ENCODE measurements at regions not wholly inside any gene's neighbourhood (a gene's known extent, or its start where the extent isn't known, plus 50 kb on each side); places are given as distances from the start of the nearest gene placed in this dataset.

DNA sequence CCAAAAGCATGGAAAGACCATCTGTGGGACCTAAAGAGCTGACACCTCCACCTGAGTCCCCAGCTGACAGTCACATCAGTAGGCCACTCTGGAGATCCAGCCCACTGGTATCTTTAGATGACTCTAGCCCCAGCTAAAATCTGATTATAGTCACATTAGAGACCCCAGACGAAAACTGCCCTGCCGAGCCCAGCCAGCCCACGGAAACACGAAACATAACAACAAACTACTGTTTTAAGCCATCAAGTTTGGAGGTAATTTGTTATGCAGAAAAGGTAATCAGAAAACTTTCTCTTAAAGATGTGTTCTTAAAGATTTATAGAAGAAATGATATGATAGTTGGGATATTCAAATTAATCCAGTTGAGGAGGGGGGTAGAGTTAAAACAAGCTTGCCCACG, 175.7 kb downstream of the DHX15 start:
- H3K4me3 ChIP-seq (ENCODE audit: low read depth, low read length) = no peak overlapping the region
- DNase-seq (ENCODE audit: low read depth) = no peak
- TF ChIP-seq, protein P1, sequence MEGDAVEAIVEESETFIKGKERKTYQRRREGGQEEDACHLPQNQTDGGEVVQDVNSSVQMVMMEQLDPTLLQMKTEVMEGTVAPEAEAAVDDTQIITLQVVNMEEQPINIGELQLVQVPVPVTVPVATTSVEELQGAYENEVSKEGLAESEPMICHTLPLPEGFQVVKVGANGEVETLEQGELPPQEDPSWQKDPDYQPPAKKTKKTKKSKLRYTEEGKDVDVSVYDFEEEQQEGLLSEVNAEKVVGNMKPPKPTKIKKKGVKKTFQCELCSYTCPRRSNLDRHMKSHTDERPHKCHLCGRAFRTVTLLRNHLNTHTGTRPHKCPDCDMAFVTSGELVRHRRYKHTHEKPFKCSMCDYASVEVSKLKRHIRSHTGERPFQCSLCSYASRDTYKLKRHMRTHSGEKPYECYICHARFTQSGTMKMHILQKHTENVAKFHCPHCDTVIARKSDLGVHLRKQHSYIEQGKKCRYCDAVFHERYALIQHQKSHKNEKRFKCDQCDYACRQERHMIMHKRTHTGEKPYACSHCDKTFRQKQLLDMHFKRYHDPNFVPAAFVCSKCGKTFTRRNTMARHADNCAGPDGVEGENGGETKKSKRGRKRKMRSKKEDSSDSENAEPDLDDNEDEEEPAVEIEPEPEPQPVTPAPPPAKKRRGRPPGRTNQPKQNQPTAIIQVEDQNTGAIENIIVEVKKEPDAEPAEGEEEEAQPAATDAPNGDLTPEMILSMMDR (conservative IDR thresholded peaks at IDR 0.05; ENCODE audit: low read depth, low read length) = no peak

DNA sequence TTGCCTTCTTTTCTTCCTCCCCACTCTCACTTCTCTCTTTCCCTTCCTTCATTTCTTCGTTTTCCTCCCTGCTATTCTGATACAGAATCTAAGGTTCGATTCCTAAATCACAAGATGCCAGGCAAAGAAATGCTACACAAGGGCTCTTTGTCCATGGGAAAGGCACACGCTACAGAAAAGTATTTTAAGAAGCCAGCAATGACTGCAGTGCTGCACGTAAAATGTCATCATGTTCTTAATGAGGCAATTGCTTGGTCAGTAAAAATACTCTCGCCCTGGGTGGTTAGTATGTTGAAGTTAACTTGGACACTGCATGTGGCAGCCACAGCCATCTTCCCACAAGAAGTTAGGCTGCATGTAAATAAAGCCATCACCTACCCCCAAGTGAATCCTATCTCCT, 178.4 kb downstream of the DHX15 start:
- TF ChIP-seq, protein P1 (conservative IDR thresholded peaks at IDR 0.05; ENCODE audit: low read depth, low read length) = no peak
- no peak overlapping the region for H3K4me3 ChIP-seq (ENCODE audit: low read depth, low read length)
- DNase-seq (ENCODE audit: low read depth) = no peak

DNA sequence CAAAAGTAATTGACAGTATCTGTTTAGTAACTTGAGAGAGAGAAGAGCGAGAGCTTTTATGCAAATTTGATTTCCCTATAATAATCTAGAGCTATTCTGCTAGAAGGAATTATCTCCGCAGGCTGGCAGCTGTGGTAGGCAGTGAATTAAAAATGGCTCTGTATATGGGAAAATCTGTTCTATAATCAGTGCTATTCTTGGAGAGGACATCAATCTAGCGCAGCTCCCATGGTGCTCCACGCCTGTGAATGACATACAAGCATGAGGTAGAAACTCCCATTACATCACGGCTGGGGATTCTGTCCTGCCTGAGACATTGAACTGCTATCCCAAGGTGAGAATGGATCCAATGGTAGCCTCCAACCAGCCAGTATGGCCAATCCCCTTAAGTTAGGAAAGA, 179.0 kb downstream of the DHX15 start:
- no peak overlapping the region for H3K4me3 ChIP-seq (ENCODE audit: low read depth, low read length)
- DNase-seq (ENCODE audit: low read depth) = no peak
- TF ChIP-seq, protein P1 (conservative IDR thresholded peaks at IDR 0.05; ENCODE audit: low read depth, low read length) = no peak

DNA sequence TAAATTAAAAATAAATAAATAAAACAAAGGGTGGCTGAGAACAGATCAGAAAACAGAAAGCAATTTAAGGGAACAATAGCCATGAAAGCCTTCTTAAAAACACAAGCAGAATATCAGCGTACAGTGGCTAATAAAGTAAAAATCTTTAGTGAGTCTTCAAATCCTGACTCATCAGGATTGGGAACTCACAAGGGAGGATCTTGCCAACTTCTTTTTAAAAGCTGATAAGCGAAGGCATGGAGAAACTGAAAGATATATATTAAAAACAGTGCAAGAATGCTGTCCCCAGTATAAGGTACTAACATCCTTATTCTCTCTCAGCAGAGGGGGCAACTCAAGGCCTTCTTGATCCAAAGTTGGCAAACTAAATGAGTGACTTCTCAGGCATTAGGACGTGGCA, 180.1 kb downstream of the DHX15 start:
- no peak overlapping the region for H3K4me3 ChIP-seq (ENCODE audit: low read depth, low read length)
- DNase-seq (ENCODE audit: low read depth) = no peak
- TF ChIP-seq, protein P1 (conservative IDR thresholded peaks at IDR 0.05; ENCODE audit: low read depth, low read length) = no peak

DNA sequence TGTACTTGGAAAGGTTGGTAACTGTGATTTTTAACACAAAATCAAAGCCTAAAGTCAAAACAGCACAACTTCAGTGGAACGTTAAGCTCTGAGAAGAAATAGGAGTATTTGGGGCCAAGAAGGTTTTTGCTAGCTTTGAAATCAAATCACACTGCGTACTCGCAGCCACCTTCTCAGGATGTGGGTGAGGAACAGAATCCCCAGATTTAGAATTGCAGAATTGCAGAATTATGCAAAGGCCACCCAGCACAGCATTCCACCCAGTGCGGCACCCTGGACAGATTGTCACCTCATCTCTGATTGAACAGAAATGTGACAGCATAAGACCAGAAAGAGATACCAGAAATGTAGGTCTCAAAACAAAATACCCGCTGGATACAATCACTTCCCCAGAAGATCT, 181.1 kb downstream of the DHX15 start:
- TF ChIP-seq, protein P1 (conservative IDR thresholded peaks at IDR 0.05; ENCODE audit: low read depth, low read length) = no peak
- H3K4me3 ChIP-seq (ENCODE audit: low read depth, low read length) = no peak overlapping the region
- no peak for DNase-seq (ENCODE audit: low read depth)

DNA sequence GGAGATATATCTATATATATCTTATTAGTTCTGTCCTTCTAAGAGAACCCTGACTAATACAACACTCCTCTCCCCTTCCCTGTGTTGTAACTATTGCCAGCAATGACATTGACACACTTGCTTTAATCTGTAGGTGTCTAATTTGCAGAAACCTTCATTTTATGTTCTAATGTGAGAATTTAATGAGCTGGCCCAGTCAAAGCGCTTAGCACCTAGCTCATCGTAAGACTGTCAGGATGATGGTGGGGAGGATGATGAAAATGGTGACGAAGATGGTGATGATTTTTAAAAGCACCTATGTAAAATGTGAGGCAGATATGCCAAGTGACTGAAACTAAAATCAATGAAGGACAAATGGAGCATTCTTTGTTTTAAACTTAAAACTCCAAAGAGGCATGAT, 183.8 kb downstream of the DHX15 start:
- TF ChIP-seq, protein P1 (conservative IDR thresholded peaks at IDR 0.05; ENCODE audit: low read depth, low read length) = no peak
- no peak overlapping the region for H3K4me3 ChIP-seq (ENCODE audit: low read depth, low read length)
- DNase-seq (ENCODE audit: low read depth) = no peak

DNA sequence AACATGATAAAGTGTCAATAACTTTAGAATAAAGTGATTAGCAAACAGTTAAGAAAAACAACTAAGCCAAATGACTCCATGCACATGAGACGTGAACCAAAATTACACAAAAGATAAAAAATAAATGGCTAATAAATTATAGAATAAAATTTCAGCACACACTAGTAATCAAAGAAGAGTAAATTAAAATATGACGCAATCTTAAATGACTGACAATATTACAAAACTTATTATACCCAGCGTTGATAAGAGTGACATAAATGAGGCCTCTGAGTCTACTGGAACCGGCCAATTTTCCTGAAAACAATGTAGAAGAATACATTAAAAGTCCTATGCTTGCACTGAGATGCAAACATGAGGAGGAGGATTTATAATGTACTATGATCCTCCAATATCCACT, 187.4 kb downstream of the DHX15 start:
- no peak for DNase-seq (ENCODE audit: low read depth)

More for the DNA sequence above, 187.4 kb downstream of the DHX15 start:
- TF ChIP-seq, protein P1 (conservative IDR thresholded peaks at IDR 0.05; ENCODE audit: low read depth, low read length) = no peak
- no peak overlapping the region for H3K4me3 ChIP-seq (ENCODE audit: low read depth, low read length)

Measured in epithelial cell of proximal tubule (primary cell).